PC-3 (cell line): ENCODE measurements at regions not wholly inside any gene's neighbourhood (a gene's known extent, or its start where the extent isn't known, plus 50 kb on each side); places are given as distances from the start of the nearest gene placed in this dataset.

ENCODE experiments used
- ATAC-seq: fragments of 200-7000 bp; cut with Tn5 transposase; 2 replicates; pipeline ENCODE4 v1.9.1; 2020; ENCODE audit warnings: mild to moderate bottlenecking, moderate library complexity
- BruUV-seq: library from RNA; stranded (reverse); fragments of 400-500 nt; replicated peaks from 2 replicates; lab custom pipeline; 2021; lab: Mats Ljungman, UMichigan
- CTCF ChIA-PET: fragments of 300-600 bp; sonication (Branson Sonifier 250); formaldehyde crosslinking; loops from one replicate; lab custom pipeline; 2022; ENCODE audit warnings: antibody characterized with exemption; lab: Charles Lee
- POLR2A ChIA-PET: fragments of 300-600 bp; sonication (Branson Sonifier 250); formaldehyde crosslinking; loops from one replicate; lab custom pipeline; 2022; ENCODE audit warnings: antibody characterized with exemption; ENCODE audit not compliant: unreplicated experiment; lab: Charles Lee
- DNase-seq: peaks from one replicate; pipeline ENCODE4 v3.0.0-alpha.2; 2015
- H2AFZ ChIP-seq: fragments of 300-600 bp; sonication (generic); 2 replicates; pipeline ENCODE4 v1.6.0; 2016; ENCODE audit warnings: antibody characterized with exemption, low read length
- H3F3A ChIP-seq: fragments of 300-600 bp; sonication (generic); one replicate; pipeline ENCODE4 v1.6.0; 2017; ENCODE audit warnings: antibody characterized with exemption, low read length, control low read depth, mild to moderate bottlenecking; ENCODE audit not compliant: unreplicated experiment
- H3K27ac ChIP-seq: fragments of 300-600 bp; sonication (generic); 2 replicates; pipeline ENCODE4 v1.5.1; 2016; ENCODE audit warnings: mild to moderate bottlenecking, low read length
- H3K27me3 ChIP-seq: fragments of 300-600 bp; sonication (generic); 2 replicates; pipeline ENCODE4 v1.6.1; 2016; ENCODE audit warnings: low read length, mixed read lengths
- H3K36me3 ChIP-seq: fragments of 300-600 bp; sonication (generic); 2 replicates; pipeline ENCODE4 v1.6.1; 2016; ENCODE audit warnings: low read depth, mixed run types, low read length, mixed read lengths
- H3K4me1 ChIP-seq: fragments of 300-600 bp; sonication (generic); 2 replicates; pipeline ENCODE4 v1.5.1; 2016; ENCODE audit warnings: low read length; ENCODE audit not compliant: insufficient read depth
- H3K4me2 ChIP-seq: fragments of 300-600 bp; sonication (generic); 2 replicates; pipeline ENCODE4 v1.6.0; 2016; ENCODE audit warnings: low read length
- H3K4me3 ChIP-seq: fragments of 300-600 bp; sonication (generic); 2 replicates; pipeline ENCODE4 v1.5.1; 2016; ENCODE audit warnings: mild to moderate bottlenecking, low read length, mixed read lengths
- H3K79me2 ChIP-seq: fragments of 300-600 bp; sonication (generic); 2 replicates; pipeline ENCODE4 v1.6.1; 2017; ENCODE audit warnings: low read length, mixed read lengths
- H3K9ac ChIP-seq: fragments of 300-600 bp; sonication (generic); 2 replicates; pipeline ENCODE4 v1.6.0; 2016; ENCODE audit warnings: mild to moderate bottlenecking, low read length
- H3K9me2 ChIP-seq: fragments of 300-600 bp; sonication (generic); replicated peaks from 2 replicates; pipeline ENCODE4 v1.6.1; 2016; ENCODE audit warnings: mixed run types, low read length, mixed read lengths
- H3K9me3 ChIP-seq: fragments of 300-600 bp; sonication (generic); 2 replicates; pipeline ENCODE4 v1.6.1; 2016; ENCODE audit warnings: low read length, mixed read lengths
- H4K20me1 ChIP-seq: fragments of 300-600 bp; sonication (generic); 2 replicates; pipeline ENCODE4 v1.6.1; 2016; ENCODE audit warnings: low read length, mixed read lengths
- CTCF ChIP-seq: fragments of 300-600 bp; sonication (generic); conservative IDR thresholded peaks from 2 replicates; pipeline ENCODE4 v1.5.1; 2017; ENCODE audit warnings: antibody characterized with exemption, low read depth, mild to moderate bottlenecking, low read length
- EZH2 ChIP-seq: fragments of 300-600 bp; sonication (generic); IDR thresholded peaks from one replicate; pipeline ENCODE4 v1.6.1; 2017; ENCODE audit warnings: antibody characterized with exemption, mild to moderate bottlenecking, low read length; ENCODE audit not compliant: unreplicated experiment
- EZH2phosphoT487 ChIP-seq: fragments of 300-600 bp; sonication (generic); IDR thresholded peaks from 2 replicates; pipeline ENCODE4 v1.6.1; 2018; ENCODE audit warnings: mild to moderate bottlenecking, antibody characterized with exemption, low read length, borderline replicate concordance
- intact Hi-C: fragments of 100-400 bp; cut with micrococcal nuclease; formaldehyde crosslinking; loops from 2 replicates; pipeline ENCODE4 v1.9.0; 2023

GRCh38 chr6:163760860-163761259 lies 346.3 kb downstream of the QKI start:
- H3K27me3 ChIP-seq = 0 out of 2 replicates have a peak, but pooled peaks cover 4% of the 10 kb centered on the region
- no TSS peak for BruUV-seq
- POLR2A ChIA-PET = no interaction called here

GRCh38 chr6:163759542-163759941 lies 345.0 kb downstream of the QKI start:
- intact Hi-C loops = no loop called here
- DNase-seq (no peak), ATAC-seq (no peak)
- Histone ChIP-seq H3F3A (no peaks in the 10 kb centered on the region), H3K4me3 (no peak overlapping the region), H3K4me2 (no peak overlapping the region), H3K27me3 (0 out of 2 replicates have a peak, but pooled peaks cover 2% of the 10 kb centered on the region), H3K4me1 (no peaks in the 10 kb centered on the region), H3K27ac (no peak overlapping the region), H3K36me3 (no peaks in the 10 kb centered on the region), H2AFZ (no peak overlapping the region), H3K9me2 (no peaks in the 10 kb centered on the region), H4K20me1 (no peaks in the 10 kb centered on the region), H3K79me2 (no peaks in the 10 kb centered on the region), H3K9me3 (no peaks in the 10 kb centered on the region), H3K9ac (no peak overlapping the region)
- no TSS peak for BruUV-seq
- CTCF ChIA-PET = no interaction called here
- TF ChIP-seq EZH2phosphoT487 (no peak), EZH2 (no peak), CTCF (no peak)
- POLR2A ChIA-PET = no interaction called here

More at GRCh38 chr6:163760860-163761259, 346.3 kb downstream of the QKI start:
- Histone ChIP-seq H3K9ac (no peak overlapping the region), H2AFZ (no peak overlapping the region), H3K27ac (no peak overlapping the region), H3K9me3 (no peaks in the 10 kb centered on the region), H3K4me2 (no peak overlapping the region), H3K4me1 (no peaks in the 10 kb centered on the region), H3K79me2 (no peaks in the 10 kb centered on the region), H3F3A (no peaks in the 10 kb centered on the region), H3K9me2 (no peaks in the 10 kb centered on the region), H3K4me3 (no peak overlapping the region), H4K20me1 (no peaks in the 10 kb centered on the region), H3K36me3 (no peaks in the 10 kb centered on the region)
- TF ChIP-seq CTCF (no peak), EZH2phosphoT487 (no peak), EZH2 (no peak)
- ATAC-seq (no peak), DNase-seq (no peak)
- CTCF ChIA-PET = no interaction called here
- intact Hi-C loops = no loop called here

- Histone ChIP-seq H3K4me3 (no peak overlapping the region), H2AFZ (no peak overlapping the region), H3F3A (no peaks in the 10 kb centered on the region), H3K27me3 (no peaks in the 10 kb centered on the region), H3K4me1 (no peaks in the 10 kb centered on the region), H3K4me2 (no peak overlapping the region), H3K36me3 (no peaks in the 10 kb centered on the region), H3K9ac (no peak overlapping the region), H3K27ac (no peak overlapping the region), H4K20me1 (no peaks in the 10 kb centered on the region), H3K79me2 (no peaks in the 10 kb centered on the region), H3K9me2 (no peaks in the 10 kb centered on the region), H3K9me3 (no peaks in the 10 kb centered on the region)
- TF ChIP-seq EZH2phosphoT487 (no peak), CTCF (no peak), EZH2 (no peak)
- DNase-seq (no peak), ATAC-seq (no peak)
- intact Hi-C loops = no loop called here
- POLR2A ChIA-PET = no interaction called here
- CTCF ChIA-PET = no interaction called here
- no TSS peak for BruUV-seq
Measured at GRCh38 chr6:163757520-163757919, 343.0 kb downstream of the QKI start.
